Tibial nerve (tissue), 4 donors: ENCODE measurements at regions not wholly inside any gene's neighbourhood (a gene's known extent, or its start where the extent isn't known, plus 50 kb on each side); places are given as distances from the start of the nearest gene placed in this dataset.

ENCODE experiments used
- DNase-seq, 2 donors: peaks; one replicate each; pipeline ENCODE4 v3.0.0-alpha.2; 2019; ENCODE audit warnings: low spot score in 2 of 2
- H3K27ac ChIP-seq, 4 donors: fragments of 200-600 bp; sonication (generic) in 3 of 4; one replicate each; pipeline ENCODE4 v1.5.1; 2017 to 2019; ENCODE audit warnings: mild to moderate bottlenecking in 1 of 4
- H3K27me3 ChIP-seq, 2 donors: fragments of 200-600 bp; sonication (generic) in 1 of 2; one replicate each; pipeline versions ENCODE4 v1.5.1 to v1.6.0; 2017 to 2019
- H3K36me3 ChIP-seq, 3 donors: fragments of 200-600 bp; sonication (generic); one replicate each; pipeline ENCODE4 v1.5.1; 2018 to 2019
- H3K4me1 ChIP-seq, 4 donors: fragments of 200-600 bp; sonication (generic) in 3 of 4; one replicate each; pipeline ENCODE4 v1.5.1; 2017 to 2019
- H3K4me3 ChIP-seq, 4 donors: fragments of 200-600 bp; sonication (generic) in 3 of 4; one replicate each; pipeline ENCODE4 v1.5.1; 2017 to 2019; ENCODE audit warnings: mild to moderate bottlenecking in 1 of 4, moderate library complexity in 1 of 4
- H3K9me3 ChIP-seq, 4 donors: fragments of 200-600 bp; sonication (generic) in 3 of 4; one replicate each; pipeline ENCODE4 v1.5.1; 2017 to 2019
- EP300 ChIP-seq, 2 donors: sonication (generic); formaldehyde crosslinking; IDR thresholded peaks; one replicate each; pipeline ENCODE4 v1.6.1; 2017; ENCODE audit warnings: antibody characterized with exemption in 2 of 2, mild to moderate bottlenecking in 1 of 2
- POLR2A ChIP-seq, 2 donors: fragments of 450-650 bp; IDR thresholded peaks; one replicate each; pipeline ENCODE4 v1.6.1; 2017; ENCODE audit warnings: antibody characterized with exemption in 2 of 2, mild to moderate bottlenecking in 2 of 2, moderate library complexity in 2 of 2
- WGBS, 2 donors: methylation state at CpG; one replicate each; pipeline ENCODE4 v1.1.5; 2018; 5-methylcytosine and 5-hydroxymethylcytosine counted together
- TF ChIP-seq, protein P1 (sequence below), 5 experiments: fragments of 200-600 bp in 3 of 5; fragments of 450-650 bp in 2 of 5; sonication (generic) in 3 of 5; IDR thresholded peaks; one replicate each; pipeline ENCODE4 v1.5.1; 2016 to 2019; ENCODE audit warnings: antibody characterized with exemption in 5 of 5, mild to moderate bottlenecking in 3 of 5, moderate library complexity in 2 of 5

DNA sequence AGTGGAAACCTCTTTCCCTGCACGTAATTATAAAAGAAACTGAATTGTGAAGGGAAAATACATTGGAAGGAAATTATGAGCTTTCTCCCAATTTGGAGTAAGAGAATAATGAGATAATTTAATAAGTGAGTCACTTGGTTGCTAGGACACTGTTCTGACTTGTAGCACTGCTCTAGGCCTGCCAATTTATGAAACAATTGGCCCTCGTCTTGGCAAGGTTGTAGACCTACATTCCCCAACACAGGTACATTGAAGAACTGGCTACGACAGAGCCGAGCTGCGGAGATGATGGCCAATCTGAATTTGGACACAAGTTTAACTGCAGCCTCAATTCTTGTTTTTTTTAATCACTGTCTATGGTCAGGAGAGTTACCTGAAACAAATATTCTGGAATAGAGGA lies 674.1 kb downstream of the MECOM start:
- no peak for DNase-seq
- Histone ChIP-seq H3K27ac (no peak overlapping the region), H3K9me3 (no peaks in the 10 kb centered on the region), H3K36me3 (no peaks in the 10 kb centered on the region), H3K4me3 (no peak overlapping the region), H3K4me1 (no peaks in the 10 kb centered on the region), H3K27me3 (no peaks in the 10 kb centered on the region)
- TF ChIP-seq, protein P1, sequence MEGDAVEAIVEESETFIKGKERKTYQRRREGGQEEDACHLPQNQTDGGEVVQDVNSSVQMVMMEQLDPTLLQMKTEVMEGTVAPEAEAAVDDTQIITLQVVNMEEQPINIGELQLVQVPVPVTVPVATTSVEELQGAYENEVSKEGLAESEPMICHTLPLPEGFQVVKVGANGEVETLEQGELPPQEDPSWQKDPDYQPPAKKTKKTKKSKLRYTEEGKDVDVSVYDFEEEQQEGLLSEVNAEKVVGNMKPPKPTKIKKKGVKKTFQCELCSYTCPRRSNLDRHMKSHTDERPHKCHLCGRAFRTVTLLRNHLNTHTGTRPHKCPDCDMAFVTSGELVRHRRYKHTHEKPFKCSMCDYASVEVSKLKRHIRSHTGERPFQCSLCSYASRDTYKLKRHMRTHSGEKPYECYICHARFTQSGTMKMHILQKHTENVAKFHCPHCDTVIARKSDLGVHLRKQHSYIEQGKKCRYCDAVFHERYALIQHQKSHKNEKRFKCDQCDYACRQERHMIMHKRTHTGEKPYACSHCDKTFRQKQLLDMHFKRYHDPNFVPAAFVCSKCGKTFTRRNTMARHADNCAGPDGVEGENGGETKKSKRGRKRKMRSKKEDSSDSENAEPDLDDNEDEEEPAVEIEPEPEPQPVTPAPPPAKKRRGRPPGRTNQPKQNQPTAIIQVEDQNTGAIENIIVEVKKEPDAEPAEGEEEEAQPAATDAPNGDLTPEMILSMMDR (IDR thresholded peaks at IDR 0.05) = no peak
- no peak for TF ChIP-seq EP300 (IDR thresholded peaks at IDR 0.05)
- TF ChIP-seq POLR2A (IDR thresholded peaks at IDR 0.05) = no peak
- WGBS, 2 donors = 73 to 76% methylated on average over 5 of the region's 5 CpGs

DNA sequence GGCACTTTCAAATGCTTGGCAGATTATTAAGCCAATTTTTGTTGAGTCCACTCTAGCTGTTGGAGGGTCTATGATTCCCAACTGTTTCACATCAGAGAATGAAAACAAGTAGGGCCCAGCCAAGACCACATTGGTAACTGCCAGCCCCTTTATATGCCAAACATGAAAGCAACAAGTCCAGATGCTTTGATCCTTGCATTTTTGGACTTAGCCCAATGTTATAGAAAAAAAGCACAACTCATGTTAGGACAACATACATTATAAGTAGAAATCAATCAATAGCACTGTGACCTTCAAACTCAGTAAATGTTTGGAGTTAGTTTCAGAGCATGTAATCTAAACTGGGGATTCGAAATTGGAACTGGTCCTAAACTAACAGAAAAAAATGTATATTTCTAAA lies 674.7 kb downstream of the MECOM start:
- no peaks in the 10 kb centered on the region for H3K4me1 ChIP-seq
- H3K36me3 ChIP-seq = no peaks in the 10 kb centered on the region
- no peaks in the 10 kb centered on the region for H3K27me3 ChIP-seq
- H3K27ac ChIP-seq = no peak overlapping the region
- H3K9me3 ChIP-seq = no peaks in the 10 kb centered on the region
- WGBS, 2 donors = 46 to 73% methylated on average over 1 of the region's 1 CpG
- DNase-seq = no peak
- H3K4me3 ChIP-seq = no peak overlapping the region
- TF ChIP-seq, protein P1 (IDR thresholded peaks at IDR 0.05) = no peak
- TF ChIP-seq EP300 (IDR thresholded peaks at IDR 0.05) = no peak
- TF ChIP-seq POLR2A (IDR thresholded peaks at IDR 0.05) = no peak

DNA sequence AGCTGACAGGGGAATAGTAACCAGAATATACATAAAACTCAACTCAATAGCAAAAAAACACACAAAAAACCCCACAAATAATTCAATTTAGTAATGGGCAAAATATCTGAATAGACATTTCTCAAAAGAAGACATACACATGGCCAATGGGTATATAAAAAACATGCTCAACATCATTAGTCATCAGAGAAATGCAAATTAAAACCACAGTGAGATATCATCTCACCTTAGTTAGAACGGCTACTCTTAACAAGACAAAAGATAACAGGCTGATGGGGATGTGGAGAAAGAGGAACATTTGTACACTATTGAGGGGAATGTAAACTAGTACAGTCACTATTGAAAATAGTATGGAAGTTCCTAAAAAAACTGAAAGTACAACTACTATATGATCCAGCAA lies 678.6 kb downstream of the MECOM start:
- no peak for TF ChIP-seq POLR2A (IDR thresholded peaks at IDR 0.05)
- TF ChIP-seq, protein P1 (IDR thresholded peaks at IDR 0.05) = no peak
- TF ChIP-seq EP300 (IDR thresholded peaks at IDR 0.05) = no peak
- WGBS, 2 donors = 87 to 89% methylated on average over 1 of the region's 1 CpG
- H3K4me3 ChIP-seq = no peak overlapping the region
- H3K27ac ChIP-seq = no peak overlapping the region
- no peaks in the 10 kb centered on the region for H3K36me3 ChIP-seq
- no peaks in the 10 kb centered on the region for H3K9me3 ChIP-seq
- DNase-seq = no peak
- H3K4me1 ChIP-seq = no peaks in the 10 kb centered on the region
- no peaks in the 10 kb centered on the region for H3K27me3 ChIP-seq

DNA sequence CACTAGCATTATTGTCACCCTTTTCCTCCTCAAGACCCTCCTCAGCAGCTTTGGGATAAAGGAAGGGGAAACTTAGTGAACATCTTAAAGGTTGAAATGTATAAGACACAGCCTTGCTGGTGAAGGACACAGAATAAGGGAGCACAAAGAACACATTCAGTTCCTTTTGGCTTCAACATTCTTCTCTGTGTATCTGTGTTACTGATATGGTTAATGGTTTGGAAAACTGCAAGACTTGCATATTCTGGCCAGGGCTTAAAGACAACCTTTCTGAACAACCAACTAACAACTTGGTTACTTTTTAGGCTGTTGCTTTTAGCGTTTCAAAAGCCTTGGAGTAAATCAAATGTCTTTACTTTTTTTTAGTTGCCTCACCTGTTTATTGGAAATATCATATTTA lies 680.5 kb downstream of the MECOM start:
- TF ChIP-seq POLR2A (IDR thresholded peaks at IDR 0.05) (no peak), EP300 (IDR thresholded peaks at IDR 0.05) (no peak)
- TF ChIP-seq, protein P1 (IDR thresholded peaks at IDR 0.05) = no peak
- no peak for DNase-seq
- Histone ChIP-seq H3K4me3 (no peak overlapping the region), H3K36me3 (no peaks in the 10 kb centered on the region), H3K9me3 (no peaks in the 10 kb centered on the region), H3K27me3 (no peaks in the 10 kb centered on the region), H3K27ac (no peak overlapping the region), H3K4me1 (no peaks in the 10 kb centered on the region)
- WGBS, 2 donors = 48 to 54% methylated on average over 1 of the region's 1 CpG

DNA sequence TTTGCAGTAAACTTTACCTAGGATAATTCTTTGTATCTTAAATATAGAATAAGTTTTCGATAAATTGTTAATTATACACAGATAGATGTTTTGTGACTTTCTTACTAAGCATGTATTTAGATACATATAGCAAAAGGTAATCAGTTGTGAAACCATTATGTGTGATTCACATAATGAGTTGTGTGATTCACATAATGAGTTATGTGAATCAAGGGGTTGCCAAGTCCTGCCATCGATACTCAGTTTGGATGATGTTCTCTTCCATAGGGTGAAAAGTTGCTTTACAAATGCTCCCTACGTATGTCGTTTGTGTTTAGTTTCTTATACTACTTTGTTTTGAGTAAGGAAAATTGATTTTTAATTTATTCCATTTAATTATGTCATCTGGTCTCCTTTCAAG lies 682.1 kb downstream of the MECOM start:
- DNase-seq = no peak
- Histone ChIP-seq H3K27ac (no peak overlapping the region), H3K36me3 (no peaks in the 10 kb centered on the region), H3K4me3 (no peak overlapping the region), H3K9me3 (no peaks in the 10 kb centered on the region), H3K4me1 (no peaks in the 10 kb centered on the region), H3K27me3 (no peaks in the 10 kb centered on the region)
- TF ChIP-seq POLR2A (IDR thresholded peaks at IDR 0.05) (no peak), EP300 (IDR thresholded peaks at IDR 0.05) (no peak)
- TF ChIP-seq, protein P1 (IDR thresholded peaks at IDR 0.05) = no peak
- WGBS, 2 donors = 85 to 90% methylated on average over 4 of the region's 4 CpGs
